ENCODE measurements at regions not wholly inside any gene's neighbourhood (a gene's known extent, or its start where the extent isn't known, plus 50 kb on each side); places are given as distances from the start of the nearest gene placed in this dataset.

DNA sequence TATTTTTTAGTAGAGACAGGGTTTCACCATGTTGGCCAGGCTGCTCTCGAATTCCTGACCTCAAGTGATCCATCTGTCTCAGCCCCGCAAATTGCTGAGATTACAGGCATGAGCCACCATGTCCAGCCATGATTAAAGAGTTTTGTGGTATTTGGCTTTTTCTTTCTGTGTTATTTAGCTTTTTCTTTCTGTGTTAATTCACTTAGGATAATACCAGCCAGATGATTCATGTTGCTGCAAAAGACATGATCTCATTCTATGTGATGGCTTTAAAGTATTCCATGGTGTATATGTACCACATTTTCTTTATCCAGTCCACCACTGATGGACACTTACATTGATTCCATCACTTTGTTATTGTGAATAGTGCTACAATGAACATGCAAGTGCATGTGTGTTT is 1135.2 kb downstream of the AMY1C start (continued):
- TF ChIP-seq, protein P1, sequence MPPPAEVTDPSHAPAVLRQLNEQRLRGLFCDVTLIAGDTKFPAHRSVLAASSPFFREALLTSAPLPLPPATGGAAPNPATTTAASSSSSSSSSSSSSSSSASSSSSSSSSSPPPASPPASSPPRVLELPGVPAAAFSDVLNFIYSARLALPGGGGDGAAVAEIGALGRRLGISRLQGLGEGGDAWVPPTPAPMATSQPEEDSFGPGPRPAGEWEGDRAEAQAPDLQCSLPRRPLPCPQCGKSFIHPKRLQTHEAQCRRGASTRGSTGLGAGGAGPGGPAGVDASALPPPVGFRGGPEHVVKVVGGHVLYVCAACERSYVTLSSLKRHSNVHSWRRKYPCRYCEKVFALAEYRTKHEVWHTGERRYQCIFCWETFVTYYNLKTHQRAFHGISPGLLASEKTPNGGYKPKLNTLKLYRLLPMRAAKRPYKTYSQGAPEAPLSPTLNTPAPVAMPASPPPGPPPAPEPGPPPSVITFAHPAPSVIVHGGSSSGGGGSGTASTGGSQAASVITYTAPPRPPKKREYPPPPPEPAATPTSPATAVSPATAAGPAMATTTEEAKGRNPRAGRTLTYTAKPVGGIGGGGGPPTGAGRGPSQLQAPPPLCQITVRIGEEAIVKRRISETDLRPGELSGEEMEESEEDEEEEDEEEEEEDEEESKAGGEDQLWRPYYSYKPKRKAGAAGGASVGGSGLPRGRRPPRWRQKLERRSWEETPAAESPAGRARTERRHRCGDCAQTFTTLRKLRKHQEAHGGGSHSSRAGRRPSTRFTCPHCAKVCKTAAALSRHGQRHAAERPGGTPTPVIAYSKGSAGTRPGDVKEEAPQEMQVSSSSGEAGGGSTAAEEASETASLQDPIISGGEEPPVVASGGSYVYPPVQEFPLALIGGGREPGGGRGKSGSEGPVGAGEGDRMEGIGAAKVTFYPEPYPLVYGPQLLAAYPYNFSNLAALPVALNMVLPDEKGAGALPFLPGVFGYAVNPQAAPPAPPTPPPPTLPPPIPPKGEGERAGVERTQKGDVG (CRISPR knock-in tag; IDR thresholded peaks at IDR 0.05) = no peak
- no peak for TF ChIP-seq CREB1 (IDR thresholded peaks at IDR 0.05; ENCODE audit: low read depth)

DNA sequence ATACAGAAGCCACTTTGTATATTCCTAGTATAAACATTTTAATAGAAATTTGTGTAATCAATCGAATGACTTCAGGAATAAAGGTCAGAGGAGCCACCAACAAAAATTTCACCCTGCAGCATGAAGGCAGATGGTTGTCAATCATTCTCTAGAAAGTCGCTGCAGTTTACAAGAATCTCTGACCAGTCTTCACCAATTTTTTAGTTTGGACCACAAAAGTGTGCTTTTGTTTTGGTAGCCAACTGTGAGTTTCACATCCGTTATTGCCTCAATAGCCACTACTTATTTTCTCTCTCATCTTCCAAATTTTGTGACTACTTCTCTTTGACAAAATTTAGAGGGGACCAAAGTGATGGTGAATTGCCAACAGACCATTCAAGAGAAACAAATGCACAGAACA is 1155.6 kb downstream of the AMY1C start:
- ChIA-PET POLR2A (no interaction called here), RAD21 (ENCODE audit: unreplicated experiment) (no interaction called here), SMC1A (ENCODE audit: uncharacterized antibody, unreplicated experiment) (no interaction called here), CTCF (no interaction called here)
- in situ Hi-C loops (cut with MboI) = no loop called here
- Histone ChIP-seq H3K9me3 (replicated peaks; ENCODE audit: control insufficient read depth, insufficient read depth, low read length) (no peaks in the 10 kb centered on the region), H2AFZ (ENCODE audit: control insufficient read depth, low read depth, low read length) (no peak overlapping the region), H3K79me2 (ENCODE audit: control insufficient read depth, insufficient read depth, low read length) (no peaks in the 10 kb centered on the region), H3K4me1 (ENCODE audit: control insufficient read depth, insufficient read depth, low read length) (no peaks in the 10 kb centered on the region), H3K4me2 (ENCODE audit: control insufficient read depth, insufficient read depth) (no peak overlapping the region), H4K20me1 (ENCODE audit: control insufficient read depth, insufficient read depth) (no peaks in the 10 kb centered on the region), H3K27me3 (replicated peaks in 1 of 2; ENCODE audit: control insufficient read depth in 2 of 2, insufficient read depth in 2 of 2, low read length in 1 of 2) (no peaks in the 10 kb centered on the region), H3K27ac (ENCODE audit: control insufficient read depth, insufficient read depth) (no peak overlapping the region), H3K9ac (ENCODE audit: control insufficient read depth, insufficient read depth, low read length) (no peak overlapping the region), H3K36me3 (ENCODE audit: control insufficient read depth in 2 of 2, insufficient read depth in 2 of 2, low read length in 1 of 2) (no peaks in the 10 kb centered on the region), H3K4me3 (no peak overlapping the region)
- DNase-seq (ENCODE audit: low read depth, low spot score) (no peak), FAIRE-seq (no peak), ATAC-seq (peak; percentile 49; the same call in 2 of the 3 replicates)
- BruUV-seq (replicated peaks) = no TSS peak
- WGBS (ENCODE audit: insufficient coverage, insufficient replicate concordance, low lambda C conversion rate, missing lambda C conversion rate) = 25% methylated on average over 3 of the region's 3 CpGs
- TF ChIP-seq, protein P2, sequence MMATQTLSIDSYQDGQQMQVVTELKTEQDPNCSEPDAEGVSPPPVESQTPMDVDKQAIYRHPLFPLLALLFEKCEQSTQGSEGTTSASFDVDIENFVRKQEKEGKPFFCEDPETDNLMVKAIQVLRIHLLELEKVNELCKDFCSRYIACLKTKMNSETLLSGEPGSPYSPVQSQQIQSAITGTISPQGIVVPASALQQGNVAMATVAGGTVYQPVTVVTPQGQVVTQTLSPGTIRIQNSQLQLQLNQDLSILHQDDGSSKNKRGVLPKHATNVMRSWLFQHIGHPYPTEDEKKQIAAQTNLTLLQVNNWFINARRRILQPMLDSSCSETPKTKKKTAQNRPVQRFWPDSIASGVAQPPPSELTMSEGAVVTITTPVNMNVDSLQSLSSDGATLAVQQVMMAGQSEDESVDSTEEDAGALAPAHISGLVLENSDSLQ (IDR thresholded peaks at IDR 0.05) = peak; percentile 78
- no peak for TF ChIP-seq TARDBP (IDR thresholded peaks at IDR 0.05; ENCODE audit: borderline replicate concordance)
- TF ChIP-seq SPI1 (IDR thresholded peaks at IDR 0.05; ENCODE audit: borderline replicate concordance, insufficient read depth, low read depth, low read length) = peak; percentile 33; the same call in 1 of the 2 replicates
- intact Hi-C loops (cut with micrococcal nuclease; ENCODE audit: unreplicated experiment) = no loop called here

All from GM12878 (cell line).